Gastroesophageal sphincter (tissue), 4 donors: ENCODE measurements at regions not wholly inside any gene's neighbourhood (a gene's known extent, or its start where the extent isn't known, plus 50 kb on each side); places are given as distances from the start of the nearest gene placed in this dataset.

Experiments
- ATAC-seq: fragments of 150-250 bp; one replicate; pipeline ENCODE4 v1.9.1; 2016; ENCODE audit warnings: mild to moderate bottlenecking, moderate library complexity
- H3K27ac ChIP-seq, 4 donors: fragments of 200-600 bp; sonication (generic) in 3 of 4; 1 replicate in 3 of 4; 2 replicates in 1 of 4; pipeline ENCODE4 v1.5.1; 2016 to 2019
- H3K27me3 ChIP-seq: fragments of 200-600 bp; sonication (generic); one replicate; pipeline ENCODE4 v1.5.1; 2019
- H3K36me3 ChIP-seq, 2 donors: fragments of 200-600 bp; sonication (generic); one replicate each; pipeline ENCODE4 v1.5.1; 2019; ENCODE audit warnings: control low read depth in 1 of 2
- H3K4me1 ChIP-seq, 3 donors: fragments of 200-600 bp; sonication (generic); 1 replicate in 2 of 3; 2 replicates in 1 of 3; pipeline ENCODE4 v1.5.1; 2016 to 2019; ENCODE audit warnings: control low read depth in 2 of 3
- H3K4me3 ChIP-seq, 2 donors: fragments of 200-600 bp; sonication (generic); one replicate each; pipeline ENCODE4 v1.5.1; 2019; ENCODE audit warnings: mild to moderate bottlenecking in 1 of 2, moderate library complexity in 1 of 2
- H3K9me3 ChIP-seq, 3 donors: fragments of 200-600 bp; sonication (generic); one replicate each; pipeline ENCODE4 v1.5.1; 2017 to 2019; ENCODE audit warnings: control low read depth in 2 of 3
- EP300 ChIP-seq: sonication (generic); formaldehyde crosslinking; IDR thresholded peaks from one replicate; pipeline ENCODE4 v1.6.1; 2017; ENCODE audit warnings: antibody characterized with exemption, mild to moderate bottlenecking
- POLR2A ChIP-seq, 2 donors: fragments of 450-650 bp; IDR thresholded peaks; one replicate each; pipeline ENCODE4 v1.6.1; 2017; ENCODE audit warnings: antibody characterized with exemption in 2 of 2, mild to moderate bottlenecking in 2 of 2, moderate library complexity in 1 of 2
- POLR2AphosphoS5 ChIP-seq: sonication (generic); formaldehyde crosslinking; IDR thresholded peaks from one replicate; pipeline ENCODE4 v1.6.1; 2017; ENCODE audit warnings: antibody characterized with exemption
- WGBS, 2 donors: methylation state at CpG; one replicate each; pipeline ENCODE4 v1.1.5; 2018; ENCODE audit warnings: low coverage in 1 of 2; 5-methylcytosine and 5-hydroxymethylcytosine counted together
- TF ChIP-seq, protein P1 (sequence below), 4 experiments: fragments of 200-600 bp in 2 of 4; fragments of 450-650 bp in 2 of 4; sonication (generic) in 1 of 4; IDR thresholded peaks; one replicate each; pipeline ENCODE4 v1.5.1; 2017 to 2019; ENCODE audit warnings: antibody characterized with exemption in 4 of 4, mild to moderate bottlenecking in 2 of 4, moderate library complexity in 2 of 4

DNA sequence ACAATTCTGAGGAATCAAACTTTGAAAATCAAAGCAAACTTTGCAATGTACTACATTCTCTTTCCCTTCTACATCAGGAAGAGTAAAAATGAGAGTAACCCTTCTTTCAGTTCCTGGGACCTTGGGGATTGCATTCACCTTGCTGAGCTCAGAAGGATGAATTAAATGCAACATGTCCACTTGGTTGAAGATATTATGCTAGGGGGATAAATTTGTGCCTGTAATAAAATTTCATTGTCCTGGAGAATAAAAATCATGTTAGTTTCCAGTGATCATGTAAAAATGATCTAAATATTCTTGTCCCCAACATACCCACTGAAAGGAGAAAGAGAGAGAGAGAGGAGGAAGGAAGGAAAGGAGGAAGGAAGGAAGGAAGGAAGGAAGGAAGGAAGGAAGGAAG lies 587.1 kb upstream of the NEGR1 start:
- no peaks in the 10 kb centered on the region for H3K4me1 ChIP-seq
- H3K27ac ChIP-seq: no peak overlapping the region
- no peaks in the 10 kb centered on the region for H3K9me3 ChIP-seq
- no peak overlapping the region for H3K4me3 ChIP-seq
- H3K36me3 ChIP-seq: no peaks in the 10 kb centered on the region
- H3K27me3 ChIP-seq: no peaks in the 10 kb centered on the region
- TF ChIP-seq EP300 (no peak), POLR2A (IDR thresholded peaks at IDR 0.05) (no peak), POLR2AphosphoS5 (no peak)
- TF ChIP-seq, protein P1, sequence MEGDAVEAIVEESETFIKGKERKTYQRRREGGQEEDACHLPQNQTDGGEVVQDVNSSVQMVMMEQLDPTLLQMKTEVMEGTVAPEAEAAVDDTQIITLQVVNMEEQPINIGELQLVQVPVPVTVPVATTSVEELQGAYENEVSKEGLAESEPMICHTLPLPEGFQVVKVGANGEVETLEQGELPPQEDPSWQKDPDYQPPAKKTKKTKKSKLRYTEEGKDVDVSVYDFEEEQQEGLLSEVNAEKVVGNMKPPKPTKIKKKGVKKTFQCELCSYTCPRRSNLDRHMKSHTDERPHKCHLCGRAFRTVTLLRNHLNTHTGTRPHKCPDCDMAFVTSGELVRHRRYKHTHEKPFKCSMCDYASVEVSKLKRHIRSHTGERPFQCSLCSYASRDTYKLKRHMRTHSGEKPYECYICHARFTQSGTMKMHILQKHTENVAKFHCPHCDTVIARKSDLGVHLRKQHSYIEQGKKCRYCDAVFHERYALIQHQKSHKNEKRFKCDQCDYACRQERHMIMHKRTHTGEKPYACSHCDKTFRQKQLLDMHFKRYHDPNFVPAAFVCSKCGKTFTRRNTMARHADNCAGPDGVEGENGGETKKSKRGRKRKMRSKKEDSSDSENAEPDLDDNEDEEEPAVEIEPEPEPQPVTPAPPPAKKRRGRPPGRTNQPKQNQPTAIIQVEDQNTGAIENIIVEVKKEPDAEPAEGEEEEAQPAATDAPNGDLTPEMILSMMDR (IDR thresholded peaks at IDR 0.05): no peak
- no peak for ATAC-seq

DNA sequence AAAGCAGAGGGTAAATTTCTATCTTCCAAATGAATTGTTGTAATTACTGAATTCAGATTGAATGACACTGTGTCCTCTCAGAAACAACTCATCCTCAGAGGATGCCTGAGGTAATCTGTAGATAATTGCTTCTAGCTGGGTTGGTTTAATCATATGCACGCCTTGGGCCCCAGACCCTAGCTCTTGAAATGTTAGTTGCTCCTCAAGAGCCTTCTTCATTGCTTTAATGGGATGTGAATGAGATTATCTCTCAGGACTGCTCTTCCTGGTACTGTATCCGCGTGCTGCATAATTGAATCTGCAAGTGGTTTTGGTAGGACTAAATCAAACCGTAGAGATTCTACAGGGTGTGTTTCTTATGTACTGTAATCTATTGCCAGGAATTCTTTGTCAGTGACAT lies 569.3 kb upstream of the NEGR1 start:
- Histone ChIP-seq H3K36me3 (no peaks in the 10 kb centered on the region), H3K27ac (no peak overlapping the region), H3K4me3 (no peak overlapping the region), H3K4me1 (no peaks in the 10 kb centered on the region), H3K27me3 (no peaks in the 10 kb centered on the region), H3K9me3 (no peaks in the 10 kb centered on the region)
- no peak for ATAC-seq
- TF ChIP-seq POLR2AphosphoS5: no peak
- TF ChIP-seq, protein P1 (IDR thresholded peaks at IDR 0.05): no peak
- TF ChIP-seq EP300: no peak
- TF ChIP-seq POLR2A (IDR thresholded peaks at IDR 0.05): no peak
- WGBS, 2 donors: 73 to 100% methylated on average over 1 to 4 of the region's 4 CpGs

DNA sequence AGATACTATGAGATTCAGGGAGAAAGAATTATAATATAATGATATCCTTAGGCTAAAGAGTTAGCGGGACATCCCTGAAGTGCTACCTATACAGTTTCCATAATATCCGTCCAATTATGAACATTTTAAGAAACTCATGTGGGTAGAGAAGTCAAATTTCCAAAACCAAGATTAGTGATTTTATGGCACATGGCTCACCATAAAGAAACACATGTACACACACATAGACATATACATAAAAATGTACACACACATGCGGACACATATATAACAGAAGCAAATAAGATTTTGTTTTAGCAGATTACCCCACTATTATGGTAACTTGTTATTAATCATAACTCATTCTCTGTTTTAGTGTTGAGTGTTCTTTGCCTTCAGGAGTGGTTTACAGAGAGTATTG lies 566.7 kb upstream of the NEGR1 start:
- Histone ChIP-seq H3K9me3 (no peaks in the 10 kb centered on the region), H3K4me1 (no peaks in the 10 kb centered on the region), H3K36me3 (no peaks in the 10 kb centered on the region), H3K27me3 (no peaks in the 10 kb centered on the region), H3K27ac (no peak overlapping the region), H3K4me3 (no peak overlapping the region)
- TF ChIP-seq EP300 (no peak), POLR2A (IDR thresholded peaks at IDR 0.05) (no peak), POLR2AphosphoS5 (no peak)
- TF ChIP-seq, protein P1 (IDR thresholded peaks at IDR 0.05): no peak
- ATAC-seq: no peak
- WGBS, 2 donors: 97 to 98% methylated on average over 3 of the region's 3 CpGs

DNA sequence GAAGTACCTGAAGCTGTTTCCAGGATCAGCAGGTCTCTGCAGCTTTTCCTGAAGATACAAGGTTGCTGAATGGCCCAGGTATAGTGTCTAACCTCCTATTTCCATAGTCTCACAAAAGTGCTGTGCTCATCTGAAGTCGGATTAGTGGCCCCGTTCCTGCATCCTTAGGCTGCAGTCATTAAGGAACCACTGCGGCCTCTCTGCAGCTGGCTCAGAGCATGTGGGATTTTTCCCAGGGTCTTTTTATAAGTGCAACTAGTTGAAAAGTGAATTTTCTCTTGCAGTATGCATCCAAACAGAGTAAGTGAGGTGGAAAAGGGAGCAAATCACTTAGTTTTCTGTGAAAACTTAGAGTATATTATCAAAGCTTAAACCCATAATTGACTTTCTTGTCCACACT lies 565.3 kb upstream of the NEGR1 start:
- no peaks in the 10 kb centered on the region for H3K36me3 ChIP-seq
- H3K9me3 ChIP-seq: no peaks in the 10 kb centered on the region
- H3K4me1 ChIP-seq: no peaks in the 10 kb centered on the region
- H3K27me3 ChIP-seq: no peaks in the 10 kb centered on the region
- no peak for ATAC-seq
- WGBS, 2 donors: 57 to 74% methylated on average over 2 to 3 of the region's 3 CpGs
- H3K27ac ChIP-seq: no peak overlapping the region
- H3K4me3 ChIP-seq: no peak overlapping the region
- TF ChIP-seq POLR2A (IDR thresholded peaks at IDR 0.05) (no peak), POLR2AphosphoS5 (no peak), EP300 (no peak)
- TF ChIP-seq, protein P1 (IDR thresholded peaks at IDR 0.05): no peak

DNA sequence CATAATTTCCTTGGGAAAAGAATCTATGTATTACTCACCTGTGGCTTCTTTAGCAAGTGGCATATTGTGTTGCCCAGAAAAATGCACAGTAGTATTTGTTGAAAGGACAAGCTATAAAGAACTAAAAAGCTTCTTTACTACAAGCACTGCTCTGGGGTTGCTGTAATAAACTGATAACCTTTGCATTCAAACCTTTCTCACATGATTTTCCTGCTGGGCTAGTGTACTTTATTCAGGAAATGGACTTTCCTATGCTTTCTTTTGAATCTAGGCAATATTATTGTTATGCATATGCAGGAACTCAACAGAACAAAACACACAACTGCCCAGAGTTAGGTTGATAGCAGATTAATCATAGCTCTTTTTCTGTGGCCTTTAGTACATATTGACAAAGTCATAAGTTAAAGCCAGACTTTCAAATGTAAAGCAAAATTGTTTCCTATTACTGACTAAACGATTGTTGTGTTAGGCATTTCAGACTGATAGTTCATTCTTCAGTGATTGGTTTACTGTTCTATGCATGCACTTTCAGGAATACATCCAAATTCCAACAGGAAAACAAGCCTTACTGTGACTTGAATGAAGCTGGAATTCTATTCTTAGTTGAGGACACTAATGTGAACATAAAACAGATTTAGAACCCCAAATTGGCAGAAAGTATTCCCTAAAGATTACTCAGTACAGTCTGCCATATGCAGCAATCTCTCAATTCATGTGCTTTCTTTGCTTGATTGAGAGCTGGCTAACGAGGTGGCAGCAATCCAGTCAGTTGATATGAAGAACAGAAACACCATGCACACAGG lies 564.3 kb upstream of the NEGR1 start:
- Histone ChIP-seq H3K27me3 (no peaks in the 10 kb centered on the region), H3K4me3 (no peak overlapping the region), H3K9me3 (no peaks in the 10 kb centered on the region), H3K27ac (no peak overlapping the region), H3K4me1 (no peaks in the 10 kb centered on the region), H3K36me3 (no peaks in the 10 kb centered on the region)
- ATAC-seq: no peak
- 37 to 43% methylated on average over 2 of the region's 2 CpGs for WGBS, 2 donors
- TF ChIP-seq POLR2AphosphoS5 (no peak), EP300 (no peak), POLR2A (IDR thresholded peaks at IDR 0.05) (no peak)
- TF ChIP-seq, protein P1 (IDR thresholded peaks at IDR 0.05): no peak
